Activated CD4-positive, alpha-beta T cell treated with anti-CD3 and anti-CD28 coated beads, Interleukin-2, amount 50 U/mL, for 24 hours (primary cell): ENCODE measurements at regions not wholly inside any gene's neighbourhood (a gene's known extent, or its start where the extent isn't known, plus 50 kb on each side); places are given as distances from the start of the nearest gene placed in this dataset.

Source experiments
- DNase-seq, 2 donors: peaks; one replicate each; pipeline ENCODE4 v3.0.0-alpha.2; 2020; ENCODE audit warnings: low read depth in 1 of 2, low spot score in 1 of 2

- no peak for DNase-seq
Observed at GRCh38 chr2:35365859-35366258, 989.7 kb upstream of the CRIM1 start.

- DNase-seq: no peak
Observed at GRCh38 chr2:35356332-35356731, 999.2 kb upstream of the CRIM1 start.

- no peak for DNase-seq
Observed at GRCh38 chr2:35355056-35355455, 1000.5 kb upstream of the CRIM1 start.

- no peak for DNase-seq
Observed at GRCh38 chr2:35347561-35347960, 1008.0 kb upstream of the CRIM1 start.

DNA sequence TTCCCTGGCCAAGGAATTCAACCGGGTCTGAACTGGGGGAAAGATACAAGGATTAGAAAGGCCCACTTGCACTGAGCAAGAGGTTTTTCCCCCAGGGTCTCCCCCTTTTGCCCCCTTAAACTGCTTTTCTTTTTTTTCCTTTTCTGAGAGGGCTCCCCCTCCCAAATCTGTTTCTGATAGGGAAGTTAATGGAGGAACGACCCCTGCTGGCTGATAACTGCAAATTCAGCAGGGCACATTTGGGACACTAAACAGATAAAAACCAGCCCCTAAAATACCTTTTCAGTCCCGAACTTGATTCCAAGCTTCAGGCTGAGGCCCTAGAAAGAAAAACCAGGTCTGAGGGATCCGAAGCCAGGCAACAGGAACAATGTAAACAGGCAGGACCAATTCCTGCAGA is 1012.4 kb upstream of the CRIM1 start:
- DNase-seq: no peak

- no peak for DNase-seq
Observed at GRCh38 chr2:35339211-35339610, 1016.4 kb upstream of the CRIM1 start.

DNA sequence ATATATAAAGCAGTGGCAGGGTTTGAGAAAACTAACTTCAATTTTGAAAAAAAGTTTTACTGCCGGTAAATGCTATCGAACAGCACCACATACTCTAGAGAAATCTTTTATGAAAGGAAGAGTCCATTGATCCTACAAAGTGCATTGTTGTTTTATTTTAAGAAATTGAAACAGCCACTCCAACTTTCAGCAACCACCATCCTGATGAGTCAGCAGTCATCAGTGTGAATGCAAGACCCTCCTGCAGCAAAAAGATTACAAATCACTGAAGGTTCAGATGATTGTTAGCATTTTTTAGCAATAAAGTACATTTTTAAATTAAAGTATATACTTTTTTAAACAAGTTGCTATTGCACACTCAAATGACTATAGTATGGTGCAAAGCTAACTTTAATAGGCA is 1017.7 kb upstream of the CRIM1 start:
- DNase-seq: no peak

- no peak for DNase-seq
Observed at GRCh38 chr2:35314049-35314448, 1041.5 kb upstream of the CRIM1 start.

DNA sequence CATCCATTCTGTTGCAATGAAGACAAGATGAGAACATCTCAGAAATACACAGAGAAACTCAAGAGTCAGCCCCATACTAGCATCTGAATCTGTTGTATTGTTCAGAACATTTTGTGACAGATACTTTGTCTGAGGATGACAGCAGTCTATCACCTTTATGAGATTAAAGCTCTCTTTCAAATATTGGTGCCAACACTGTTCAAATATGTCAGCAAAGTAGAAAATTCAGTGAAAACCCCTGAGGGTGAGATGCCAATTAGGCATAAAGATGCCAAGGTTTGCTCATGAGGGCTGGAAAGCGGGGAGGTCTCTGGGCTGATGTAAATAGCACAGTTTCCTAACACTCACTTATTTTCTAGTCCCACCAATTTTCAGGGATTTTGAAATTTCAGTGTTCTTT is 1054.2 kb upstream of the CRIM1 start:
- DNase-seq: no peak

GRCh38 chr2:35298493-35298892 is 1057.1 kb upstream of the CRIM1 start:
- no peak for DNase-seq

DNA sequence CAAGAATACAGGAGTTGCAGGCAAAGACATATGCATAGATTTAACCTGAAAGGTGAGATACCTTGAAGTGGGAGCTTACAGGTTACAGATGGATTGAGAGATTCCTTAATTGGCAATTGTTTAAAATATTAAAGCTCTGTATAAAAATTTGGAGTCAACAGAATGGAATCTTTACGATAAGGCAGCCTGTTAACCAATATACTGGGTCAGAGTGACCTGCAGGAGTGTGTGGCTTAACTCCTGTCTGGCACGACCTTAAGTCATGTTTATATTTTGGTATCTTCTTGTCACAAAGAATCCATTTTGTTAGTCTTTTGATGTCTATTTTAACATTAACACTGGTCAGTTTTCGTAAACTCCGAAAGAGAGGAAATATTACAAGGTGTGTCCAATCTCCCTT is 1058.2 kb upstream of the CRIM1 start:
- no peak for DNase-seq

GRCh38 chr2:35294636-35295263 is 1060.8 kb upstream of the CRIM1 start:
- no peak for DNase-seq

GRCh38 chr2:35293261-35293660 is 1062.3 kb upstream of the CRIM1 start:
- DNase-seq: no peak

DNA sequence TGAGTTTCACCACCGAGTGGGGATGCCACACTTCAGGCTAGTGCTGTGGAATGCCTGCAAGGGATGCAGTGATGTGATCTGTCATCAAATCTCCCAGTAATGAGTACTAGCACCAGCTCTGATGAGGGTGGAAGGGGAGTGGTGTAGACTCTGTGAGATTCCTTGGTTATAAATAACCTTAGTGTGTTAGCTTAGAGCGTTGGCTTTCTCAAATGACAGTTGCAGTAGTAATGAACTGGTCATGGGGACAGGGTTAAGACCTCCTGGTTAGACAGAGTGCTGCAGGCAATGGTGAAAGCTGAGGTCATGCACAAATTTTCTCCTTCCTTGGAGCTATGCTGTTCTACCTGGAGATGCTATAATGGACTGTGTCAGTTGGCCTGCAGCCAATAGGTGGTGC is 1063.4 kb upstream of the CRIM1 start:
- no peak for DNase-seq

GRCh38 chr2:35281702-35282101 is 1073.9 kb upstream of the CRIM1 start:
- DNase-seq: no peak

DNA sequence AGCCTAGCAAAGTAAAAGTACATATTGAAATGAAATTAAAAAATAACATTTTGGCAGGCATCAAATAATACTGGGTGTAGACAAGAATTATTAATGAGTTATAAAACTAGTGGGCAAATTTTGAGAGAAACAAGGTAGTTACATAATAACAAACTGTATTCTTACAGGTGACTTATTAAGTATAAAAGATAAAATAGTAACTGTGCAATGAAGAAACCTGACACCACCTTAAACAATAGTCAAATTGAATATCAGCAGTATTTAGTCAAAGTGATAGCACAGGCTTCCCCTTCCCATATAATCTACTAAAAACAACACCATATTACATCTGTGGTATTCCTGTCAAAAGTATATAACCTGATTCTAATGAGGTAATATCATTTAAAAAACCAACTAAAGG is 1099.8 kb upstream of the CRIM1 start:
- DNase-seq: no peak

DNA sequence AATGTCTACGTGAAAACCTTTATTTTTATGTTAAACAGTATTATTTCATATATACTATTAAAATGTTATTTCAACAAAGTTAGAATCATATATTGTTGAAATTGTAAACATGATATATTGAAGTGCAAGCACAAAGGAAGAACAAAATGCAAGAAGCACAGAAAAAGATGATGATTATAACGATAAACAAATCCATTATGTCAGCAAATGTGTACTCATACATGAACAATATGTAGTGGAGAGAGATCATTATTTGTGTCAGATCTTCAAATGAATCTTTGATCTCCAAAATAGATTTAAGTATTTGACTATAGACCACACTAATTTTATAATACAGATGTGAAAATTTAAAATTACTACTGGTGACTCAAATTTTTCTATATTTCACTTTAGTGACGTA is 1104.4 kb upstream of the CRIM1 start:
- no peak for DNase-seq

- DNase-seq: no peak
Observed at GRCh38 chr2:35246702-35247101, 1108.9 kb upstream of the CRIM1 start.

GRCh38 chr2:35228584-35228983 is 1127.0 kb upstream of the CRIM1 start:
- DNase-seq: no peak

DNA sequence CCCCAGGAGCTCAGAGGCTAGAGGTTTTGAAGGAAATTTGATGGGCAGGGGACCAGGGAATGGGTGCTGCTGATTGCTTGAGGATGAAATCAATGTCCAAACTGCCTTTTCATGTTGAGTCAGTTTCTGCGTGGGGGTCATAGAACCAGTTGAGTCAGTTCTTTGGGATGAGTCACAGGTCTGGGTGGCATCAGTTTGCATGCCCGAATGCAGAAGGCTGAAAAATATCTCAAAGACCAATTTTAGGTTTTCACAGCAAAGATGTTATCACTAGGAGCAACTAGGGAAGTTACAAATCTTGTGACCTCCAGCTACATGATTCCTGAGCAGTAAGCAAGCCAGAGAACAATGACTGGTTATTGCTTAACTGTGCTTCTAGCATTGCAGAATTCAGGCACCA is 1135.1 kb upstream of the CRIM1 start:
- DNase-seq: no peak

- no peak for DNase-seq
Observed at GRCh38 chr2:35204881-35205280, 1150.7 kb upstream of the CRIM1 start.

- DNase-seq: no peak
Observed at GRCh38 chr2:35204323-35204722, 1151.3 kb upstream of the CRIM1 start.

DNA sequence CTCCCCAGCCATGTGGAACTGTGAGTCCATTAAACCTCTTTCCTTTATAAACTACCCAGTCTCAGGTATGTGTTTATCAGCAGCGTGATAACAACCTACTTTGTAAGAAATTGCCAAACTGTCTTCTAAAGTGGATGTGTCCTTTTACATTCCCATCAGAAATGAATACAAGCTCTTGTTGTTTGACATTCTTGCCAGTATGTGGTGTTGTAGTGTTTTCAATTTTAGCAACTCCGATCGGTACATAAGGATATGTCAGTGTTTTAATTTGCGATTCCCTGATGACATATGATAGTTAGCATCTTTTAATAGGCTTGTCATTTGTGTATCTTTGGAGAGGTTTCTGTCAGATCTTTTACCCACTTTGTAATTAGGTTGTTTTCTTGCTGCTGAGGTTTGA is 1156.3 kb upstream of the CRIM1 start:
- no peak for DNase-seq
